ENCODE measurements at regions not wholly inside any gene's neighbourhood (a gene's known extent, or its start where the extent isn't known, plus 50 kb on each side); places are given as distances from the start of the nearest gene placed in this dataset.

DNA sequence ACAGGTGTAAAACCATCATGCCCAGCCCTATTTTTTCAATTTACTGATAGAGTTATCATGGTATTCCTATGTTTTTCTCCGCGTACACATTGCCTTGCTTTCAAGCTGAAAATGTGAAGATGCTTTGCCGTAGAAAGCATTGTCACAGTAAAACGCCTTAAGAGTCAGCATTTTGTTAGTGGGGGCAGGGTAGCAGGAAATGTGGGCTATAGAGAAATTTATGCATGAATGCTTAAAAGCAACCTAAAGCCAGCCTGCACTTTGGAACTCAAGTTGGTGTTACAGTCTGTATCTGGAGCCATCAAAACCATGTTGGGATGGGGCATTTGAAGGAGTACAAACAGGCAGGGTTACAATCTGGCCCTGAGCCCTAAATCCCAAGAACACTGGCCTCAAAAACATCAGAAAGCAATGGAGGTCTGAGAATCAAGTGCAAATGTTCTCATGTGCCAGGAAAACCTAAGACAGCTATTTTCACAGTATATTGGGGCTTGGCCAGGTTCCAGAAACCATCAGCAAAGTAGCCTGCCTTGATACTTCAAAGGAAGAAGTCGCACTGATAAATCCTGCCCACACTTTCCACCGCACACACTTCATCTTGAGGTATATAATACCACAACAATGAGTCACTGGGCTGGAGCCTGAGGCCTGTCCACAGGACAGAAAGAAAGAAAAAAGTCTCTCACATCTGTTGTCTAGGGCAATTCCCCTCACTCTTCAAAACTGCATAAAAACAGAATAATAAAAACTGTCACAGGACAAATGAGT, 313.8 kb downstream of the ENC1 start (continued):
- TF ChIP-seq, protein P1, sequence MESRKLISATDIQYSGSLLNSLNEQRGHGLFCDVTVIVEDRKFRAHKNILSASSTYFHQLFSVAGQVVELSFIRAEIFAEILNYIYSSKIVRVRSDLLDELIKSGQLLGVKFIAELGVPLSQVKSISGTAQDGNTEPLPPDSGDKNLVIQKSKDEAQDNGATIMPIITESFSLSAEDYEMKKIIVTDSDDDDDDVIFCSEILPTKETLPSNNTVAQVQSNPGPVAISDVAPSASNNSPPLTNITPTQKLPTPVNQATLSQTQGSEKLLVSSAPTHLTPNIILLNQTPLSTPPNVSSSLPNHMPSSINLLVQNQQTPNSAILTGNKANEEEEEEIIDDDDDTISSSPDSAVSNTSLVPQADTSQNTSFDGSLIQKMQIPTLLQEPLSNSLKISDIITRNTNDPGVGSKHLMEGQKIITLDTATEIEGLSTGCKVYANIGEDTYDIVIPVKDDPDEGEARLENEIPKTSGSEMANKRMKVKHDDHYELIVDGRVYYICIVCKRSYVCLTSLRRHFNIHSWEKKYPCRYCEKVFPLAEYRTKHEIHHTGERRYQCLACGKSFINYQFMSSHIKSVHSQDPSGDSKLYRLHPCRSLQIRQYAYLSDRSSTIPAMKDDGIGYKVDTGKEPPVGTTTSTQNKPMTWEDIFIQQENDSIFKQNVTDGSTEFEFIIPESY (IDR thresholded peaks at IDR 0.05; ENCODE audit: extremely low read depth, insufficient replicate concordance, low read length), result no peak

DNA sequence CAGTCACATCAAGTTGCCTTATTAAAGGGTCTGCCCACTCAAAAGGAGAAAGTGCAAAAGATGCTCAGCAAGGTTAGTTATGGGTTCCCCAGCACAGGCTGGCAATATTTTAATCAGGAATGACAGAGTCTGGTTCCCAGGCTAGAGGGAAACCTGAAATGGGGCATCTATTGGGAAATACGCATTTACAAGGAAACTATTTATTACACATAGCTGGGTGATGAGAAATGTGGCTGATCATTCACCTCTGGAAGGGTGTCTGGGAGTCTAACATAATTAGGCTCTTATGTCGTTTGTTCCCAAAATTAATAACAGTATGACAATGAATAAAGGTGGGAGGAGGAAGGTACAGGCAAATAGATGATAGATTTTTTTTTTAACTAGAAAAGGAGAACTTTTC, 314.7 kb downstream of the ENC1 start:
- H3K27ac ChIP-seq (ENCODE audit: low read depth, low read length), result no peak overlapping the region
- intact Hi-C loops (cut with micrococcal nuclease), result loop anchor here (5.0 kb wide), 1 partner anchor 306 kb away; no protein-coding TSS in a partner anchor

More for the DNA sequence above, 314.7 kb downstream of the ENC1 start:
- Histone ChIP-seq H3K9ac (ENCODE audit: low read length) (no peak overlapping the region), H2AFZ (ENCODE audit: low read depth, low read length, poor library complexity, severe bottlenecking) (no peak overlapping the region), H3K4me2 (ENCODE audit: low read length) (no peak overlapping the region), H4K20me1 (ENCODE audit: insufficient read depth) (no peaks in the 10 kb centered on the region), H3K36me3 (ENCODE audit: control insufficient read depth in 1 of 2, insufficient read depth in 2 of 2, low read length in 2 of 2) (no peaks in the 10 kb centered on the region), H3K79me2 (ENCODE audit: insufficient read depth, low read length) (no peaks in the 10 kb centered on the region), H3K9me3 (ENCODE audit: control insufficient read depth in 1 of 2, insufficient read depth in 1 of 2, low read depth in 1 of 2, low read length in 2 of 2) (no peaks in the 10 kb centered on the region), H3K27me3 (ENCODE audit: insufficient read depth, low read length) (peaks cover 42% of the 10 kb centered on the region), H3K9me2 (ENCODE audit: insufficient read depth) (no peaks in the 10 kb centered on the region), H3K4me3 (replicated peaks in 1 of 2; ENCODE audit: low read depth in 1 of 2, low read length in 2 of 2) (no peak overlapping the region), H3K4me1 (ENCODE audit: control insufficient read depth in 1 of 2, insufficient read depth in 2 of 2, low read length in 2 of 2) (peaks cover 27 to 31% of the 10 kb centered on the region in 2 experiments)
- ATAC-seq, result no peak
- RAD21 ChIA-PET (ENCODE audit: low non-redundant PET in 1 of 2, low total read pairs in 2 of 2, uncharacterized antibody in 2 of 2, unreplicated experiment in 2 of 2), result no interaction called here
- TF ChIP-seq CEBPB (IDR thresholded peaks at IDR 0.05; ENCODE audit: low read depth), result 0 out of 2 replicates have a peak, but pooled peaks have one; percentile 24
- TF ChIP-seq, protein P2, sequence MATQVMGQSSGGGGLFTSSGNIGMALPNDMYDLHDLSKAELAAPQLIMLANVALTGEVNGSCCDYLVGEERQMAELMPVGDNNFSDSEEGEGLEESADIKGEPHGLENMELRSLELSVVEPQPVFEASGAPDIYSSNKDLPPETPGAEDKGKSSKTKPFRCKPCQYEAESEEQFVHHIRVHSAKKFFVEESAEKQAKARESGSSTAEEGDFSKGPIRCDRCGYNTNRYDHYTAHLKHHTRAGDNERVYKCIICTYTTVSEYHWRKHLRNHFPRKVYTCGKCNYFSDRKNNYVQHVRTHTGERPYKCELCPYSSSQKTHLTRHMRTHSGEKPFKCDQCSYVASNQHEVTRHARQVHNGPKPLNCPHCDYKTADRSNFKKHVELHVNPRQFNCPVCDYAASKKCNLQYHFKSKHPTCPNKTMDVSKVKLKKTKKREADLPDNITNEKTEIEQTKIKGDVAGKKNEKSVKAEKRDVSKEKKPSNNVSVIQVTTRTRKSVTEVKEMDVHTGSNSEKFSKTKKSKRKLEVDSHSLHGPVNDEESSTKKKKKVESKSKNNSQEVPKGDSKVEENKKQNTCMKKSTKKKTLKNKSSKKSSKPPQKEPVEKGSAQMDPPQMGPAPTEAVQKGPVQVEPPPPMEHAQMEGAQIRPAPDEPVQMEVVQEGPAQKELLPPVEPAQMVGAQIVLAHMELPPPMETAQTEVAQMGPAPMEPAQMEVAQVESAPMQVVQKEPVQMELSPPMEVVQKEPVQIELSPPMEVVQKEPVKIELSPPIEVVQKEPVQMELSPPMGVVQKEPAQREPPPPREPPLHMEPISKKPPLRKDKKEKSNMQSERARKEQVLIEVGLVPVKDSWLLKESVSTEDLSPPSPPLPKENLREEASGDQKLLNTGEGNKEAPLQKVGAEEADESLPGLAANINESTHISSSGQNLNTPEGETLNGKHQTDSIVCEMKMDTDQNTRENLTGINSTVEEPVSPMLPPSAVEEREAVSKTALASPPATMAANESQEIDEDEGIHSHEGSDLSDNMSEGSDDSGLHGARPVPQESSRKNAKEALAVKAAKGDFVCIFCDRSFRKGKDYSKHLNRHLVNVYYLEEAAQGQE (IDR thresholded peaks at IDR 0.05; ENCODE audit: low read depth), result no peak
- no peak for DNase-seq (ENCODE audit: low read depth, low spot score)
- CTCF ChIA-PET, result no interaction called here
- POLR2A ChIA-PET, result no interaction called here
- BruUV-seq (replicated peaks), result no TSS peak
